ENCODE measurements at regions not wholly inside any gene's neighbourhood (a gene's known extent, or its start where the extent isn't known, plus 50 kb on each side); places are given as distances from the start of the nearest gene placed in this dataset.

GRCh38 chr2:128374711-128375413 is 56.2 kb upstream of the HS6ST1 start:
- Histone ChIP-seq H3K27me3 (ENCODE audit: insufficient read depth, poor library complexity, severe bottlenecking) (no peaks in the 10 kb centered on the region), H3K4me3 (replicated peaks; ENCODE audit: insufficient read depth, low read length) (no peak overlapping the region), H3K27ac (replicated peaks) (no peak overlapping the region)
- no peak for DNase-seq (ENCODE audit: low read depth in 1 of 2, low spot score in 1 of 2)
- TF ChIP-seq SPI1 (IDR thresholded peaks at IDR 0.05; ENCODE audit: borderline replicate concordance, low read depth) (no peak), GABPA (IDR thresholded peaks at IDR 0.05; ENCODE audit: low read depth) (no peak), REST (IDR thresholded peaks at IDR 0.05; ENCODE audit: insufficient replicate concordance, low read depth) (no peak), CTCF (IDR thresholded peaks at IDR 0.05; ENCODE audit: insufficient read depth, low read length) (no peak), POLR2AphosphoS5 (IDR thresholded peaks at IDR 0.05; ENCODE audit: low read depth) (no peak)

- DNase-seq (ENCODE audit: low read depth in 1 of 2, low spot score in 1 of 2), result no peak
- Histone ChIP-seq H3K4me3 (replicated peaks; ENCODE audit: insufficient read depth, low read length) (no peak overlapping the region), H3K27me3 (ENCODE audit: insufficient read depth, poor library complexity, severe bottlenecking) (no peaks in the 10 kb centered on the region), H3K27ac (replicated peaks) (no peak overlapping the region)
- TF ChIP-seq POLR2AphosphoS5 (IDR thresholded peaks at IDR 0.05; ENCODE audit: low read depth) (no peak), REST (IDR thresholded peaks at IDR 0.05; ENCODE audit: insufficient replicate concordance, low read depth) (no peak), CTCF (IDR thresholded peaks at IDR 0.05; ENCODE audit: insufficient read depth, low read length) (no peak), SPI1 (IDR thresholded peaks at IDR 0.05; ENCODE audit: borderline replicate concordance, low read depth) (no peak), GABPA (IDR thresholded peaks at IDR 0.05; ENCODE audit: low read depth) (no peak)
These were observed 56.8 kb upstream of the HS6ST1 start for GRCh38 chr2:128375454-128375853.

GRCh38 chr2:128376241-128377041 is 57.8 kb upstream of the HS6ST1 start:
- no peak overlapping the region for H3K27ac ChIP-seq (replicated peaks)

More at GRCh38 chr2:128376241-128377041, 57.8 kb upstream of the HS6ST1 start:
- DNase-seq (ENCODE audit: low read depth in 1 of 2, low spot score in 1 of 2), result no peak
- TF ChIP-seq GABPA (IDR thresholded peaks at IDR 0.05; ENCODE audit: low read depth) (no peak), POLR2AphosphoS5 (IDR thresholded peaks at IDR 0.05; ENCODE audit: low read depth) (no peak), CTCF (IDR thresholded peaks at IDR 0.05; ENCODE audit: insufficient read depth, low read length) (no peak), SPI1 (IDR thresholded peaks at IDR 0.05; ENCODE audit: borderline replicate concordance, low read depth) (no peak), REST (IDR thresholded peaks at IDR 0.05; ENCODE audit: insufficient replicate concordance, low read depth) (no peak)
- Histone ChIP-seq H3K27me3 (ENCODE audit: insufficient read depth, poor library complexity, severe bottlenecking) (no peaks in the 10 kb centered on the region), H3K4me3 (replicated peaks; ENCODE audit: insufficient read depth, low read length) (no peak overlapping the region)

Data from HL-60 (cell line).